ENCODE measurements at regions not wholly inside any gene's neighbourhood (a gene's known extent, or its start where the extent isn't known, plus 50 kb on each side); places are given as distances from the start of the nearest gene placed in this dataset.

- TF ChIP-seq CTCF (IDR thresholded peaks at IDR 0.05) (no peak), POLR2A (IDR thresholded peaks at IDR 0.05) (no peak)
Observed at GRCh38 chr6:153583685-153584084, 452.6 kb upstream of the RGS17 start.
